ENCODE measurements at regions not wholly inside any gene's neighbourhood (a gene's known extent, or its start where the extent isn't known, plus 50 kb on each side); places are given as distances from the start of the nearest gene placed in this dataset.

DNA sequence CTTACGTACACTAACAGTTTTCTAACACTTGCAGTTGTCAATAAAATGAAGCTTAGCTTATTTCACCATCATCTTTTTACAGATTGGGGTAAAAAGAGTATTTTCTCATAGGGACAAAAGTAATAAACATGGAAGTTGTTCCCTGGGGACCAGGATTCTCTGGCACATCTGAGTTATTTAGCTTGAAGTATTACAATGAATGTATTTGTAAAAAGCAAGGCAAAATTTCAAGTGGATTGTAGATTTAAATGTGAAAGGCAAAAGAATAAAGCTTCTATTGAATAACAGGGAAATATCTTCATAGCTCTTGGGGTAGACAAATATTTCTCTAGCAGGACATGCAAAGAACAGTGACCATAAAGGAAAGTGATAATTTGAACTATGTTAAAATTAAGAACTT, 260.0 kb upstream of the ECI2 start:
- DNase-seq (ENCODE audit: extremely low read depth in 1 of 4, low spot score in 3 of 4): no peak
- no TSS peak for BruUV-seq (replicated peaks)
- Histone ChIP-seq H3K9me3 (replicated peaks; ENCODE audit: control insufficient read depth, insufficient read depth, low read depth, low read length) (no peaks in the 10 kb centered on the region), H3K27ac (ENCODE audit: extremely low read depth, low read depth, low read length) (no peak overlapping the region), H3K9ac (ENCODE audit: insufficient read depth in 1 of 2, low read depth in 2 of 2, low read length in 2 of 2) (no peak overlapping the region), H3K4me1 (replicated peaks in 1 of 2; ENCODE audit: control insufficient read depth in 2 of 2, insufficient read depth in 2 of 2, low read length in 2 of 2) (no peaks in the 10 kb centered on the region), H2AFZ (ENCODE audit: low read depth, low read length) (no peak overlapping the region), H3K79me2 (ENCODE audit: control insufficient read depth, insufficient read depth, low read length) (no peaks in the 10 kb centered on the region), H4K20me1 (replicated peaks; ENCODE audit: control insufficient read depth, insufficient read depth, low read length) (no peaks in the 10 kb centered on the region), H3K9me1 (ENCODE audit: control insufficient read depth, insufficient read depth, low read length) (no peaks in the 10 kb centered on the region), H3K27me3 (ENCODE audit: control insufficient read depth in 2 of 2, insufficient read depth in 2 of 2, low read length in 2 of 2) (peaks cover 4 to 26% of the 10 kb centered on the region in 2 experiments; a peak in 4 of 5 replicates), H3K4me3 (no peak overlapping the region), H3K4me2 (ENCODE audit: insufficient read depth, low read length) (no peak overlapping the region), H3K36me3 (ENCODE audit: control insufficient read depth, insufficient read depth, low read length) (no peaks in the 10 kb centered on the region)
- intact Hi-C loops (cut with micrococcal nuclease): no loop called here
- no peak for FAIRE-seq
- ChIA-PET CTCF (ENCODE audit: low intra/inter-chr PET ratio) (no interaction called here), POLR2A (interaction anchor here (0.5 to 1.0 kb wide), 3 partner anchors 47 to 1627 kb away, joined by 3 to 4 read pairs (median 3); no protein-coding TSS in a partner anchor)
- ATAC-seq: no peak
- in situ Hi-C loops (cut with MboI): no loop called here
- WGBS (ENCODE audit: insufficient coverage, low coverage, missing lambda C conversion rate): 0% methylated on average over 1 of the region's 1 CpG
- TF ChIP-seq, protein P1, sequence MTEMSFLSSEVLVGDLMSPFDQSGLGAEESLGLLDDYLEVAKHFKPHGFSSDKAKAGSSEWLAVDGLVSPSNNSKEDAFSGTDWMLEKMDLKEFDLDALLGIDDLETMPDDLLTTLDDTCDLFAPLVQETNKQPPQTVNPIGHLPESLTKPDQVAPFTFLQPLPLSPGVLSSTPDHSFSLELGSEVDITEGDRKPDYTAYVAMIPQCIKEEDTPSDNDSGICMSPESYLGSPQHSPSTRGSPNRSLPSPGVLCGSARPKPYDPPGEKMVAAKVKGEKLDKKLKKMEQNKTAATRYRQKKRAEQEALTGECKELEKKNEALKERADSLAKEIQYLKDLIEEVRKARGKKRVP (CRISPR knock-in tag; IDR thresholded peaks at IDR 0.05): no peak
- TF ChIP-seq, protein P2, sequence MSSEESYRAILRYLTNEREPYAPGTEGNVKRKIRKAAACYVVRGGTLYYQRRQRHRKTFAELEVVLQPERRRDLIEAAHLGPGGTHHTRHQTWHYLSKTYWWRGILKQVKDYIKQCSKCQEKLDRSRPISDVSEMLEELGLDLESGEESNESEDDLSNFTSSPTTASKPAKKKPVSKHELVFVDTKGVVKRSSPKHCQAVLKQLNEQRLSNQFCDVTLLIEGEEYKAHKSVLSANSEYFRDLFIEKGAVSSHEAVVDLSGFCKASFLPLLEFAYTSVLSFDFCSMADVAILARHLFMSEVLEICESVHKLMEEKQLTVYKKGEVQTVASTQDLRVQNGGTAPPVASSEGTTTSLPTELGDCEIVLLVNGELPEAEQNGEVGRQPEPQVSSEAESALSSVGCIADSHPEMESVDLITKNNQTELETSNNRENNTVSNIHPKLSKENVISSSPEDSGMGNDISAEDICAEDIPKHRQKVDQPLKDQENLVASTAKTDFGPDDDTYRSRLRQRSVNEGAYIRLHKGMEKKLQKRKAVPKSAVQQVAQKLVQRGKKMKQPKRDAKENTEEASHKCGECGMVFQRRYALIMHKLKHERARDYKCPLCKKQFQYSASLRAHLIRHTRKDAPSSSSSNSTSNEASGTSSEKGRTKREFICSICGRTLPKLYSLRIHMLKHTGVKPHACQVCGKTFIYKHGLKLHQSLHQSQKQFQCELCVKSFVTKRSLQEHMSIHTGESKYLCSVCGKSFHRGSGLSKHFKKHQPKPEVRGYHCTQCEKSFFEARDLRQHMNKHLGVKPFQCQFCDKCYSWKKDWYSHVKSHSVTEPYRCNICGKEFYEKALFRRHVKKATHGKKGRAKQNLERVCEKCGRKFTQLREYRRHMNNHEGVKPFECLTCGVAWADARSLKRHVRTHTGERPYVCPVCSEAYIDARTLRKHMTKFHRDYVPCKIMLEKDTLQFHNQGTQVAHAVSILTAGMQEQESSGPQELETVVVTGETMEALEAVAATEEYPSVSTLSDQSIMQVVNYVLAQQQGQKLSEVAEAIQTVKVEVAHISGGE (CRISPR knock-in tag; IDR thresholded peaks at IDR 0.05): no peak
- TF ChIP-seq TEAD4 (IDR thresholded peaks at IDR 0.05; ENCODE audit: low read length) (no peak), TEAD4 (CRISPR knock-in tag; IDR thresholded peaks at IDR 0.05; ENCODE audit: borderline replicate concordance) (no peak), MEF2A (IDR thresholded peaks at IDR 0.05; ENCODE audit: control insufficient read depth, low read depth, low read length) (no peak), ZNF175 (CRISPR knock-in tag; IDR thresholded peaks at IDR 0.05; ENCODE audit: low read depth) (no peak), CREB1 (IDR thresholded peaks at IDR 0.05) (no peak), CREB1 (CRISPR knock-in tag; IDR thresholded peaks at IDR 0.05) (no peak), HDGF (IDR thresholded peaks at IDR 0.05) (no peak)

All from K562 (cell line).